Glutamatergic neuron (in vitro differentiated cells): ENCODE measurements at regions not wholly inside any gene's neighbourhood (a gene's known extent, or its start where the extent isn't known, plus 50 kb on each side); places are given as distances from the start of the nearest gene placed in this dataset.

ENCODE experiments used
- DNase-seq: peaks from one replicate; pipeline ENCODE4 v3.0.0; 2022
- H3K27ac Mint-ChIP-seq: one replicate; pipeline ENCODE4 v1.8.0; 2020; ENCODE audit warnings: mild to moderate bottlenecking, mixed read lengths, inconsistent platforms; ENCODE audit not compliant: unreplicated experiment
- H3K27me3 Mint-ChIP-seq: one replicate; pipeline ENCODE4 v1.8.0; 2020; ENCODE audit warnings: mild to moderate bottlenecking, moderate library complexity, mixed read lengths, inconsistent platforms; ENCODE audit not compliant: unreplicated experiment
- H3K36me3 Mint-ChIP-seq: one replicate; pipeline ENCODE4 v1.8.0; 2020; ENCODE audit warnings: mild to moderate bottlenecking, mixed read lengths, inconsistent platforms; ENCODE audit not compliant: unreplicated experiment
- H3K4me1 Mint-ChIP-seq: one replicate; pipeline ENCODE4 v1.8.0; 2020; ENCODE audit warnings: mild to moderate bottlenecking, low read depth, mixed read lengths, inconsistent platforms; ENCODE audit not compliant: unreplicated experiment
- H3K4me3 Mint-ChIP-seq: one replicate; pipeline ENCODE4 v1.8.0; 2020; ENCODE audit warnings: mild to moderate bottlenecking, mixed read lengths, inconsistent platforms; ENCODE audit not compliant: unreplicated experiment
- H3K9me3 Mint-ChIP-seq: one replicate; pipeline ENCODE4 v1.8.0; 2020; ENCODE audit warnings: mild to moderate bottlenecking, moderate library complexity, mixed read lengths, inconsistent platforms; ENCODE audit not compliant: unreplicated experiment
- CTCF ChIP-seq: fragments of 200-600 bp; sonication (generic); IDR thresholded peaks from one replicate; pipeline ENCODE4 v1.5.0; 2021; ENCODE audit not compliant: partially characterized antibody, unreplicated experiment

DNA sequence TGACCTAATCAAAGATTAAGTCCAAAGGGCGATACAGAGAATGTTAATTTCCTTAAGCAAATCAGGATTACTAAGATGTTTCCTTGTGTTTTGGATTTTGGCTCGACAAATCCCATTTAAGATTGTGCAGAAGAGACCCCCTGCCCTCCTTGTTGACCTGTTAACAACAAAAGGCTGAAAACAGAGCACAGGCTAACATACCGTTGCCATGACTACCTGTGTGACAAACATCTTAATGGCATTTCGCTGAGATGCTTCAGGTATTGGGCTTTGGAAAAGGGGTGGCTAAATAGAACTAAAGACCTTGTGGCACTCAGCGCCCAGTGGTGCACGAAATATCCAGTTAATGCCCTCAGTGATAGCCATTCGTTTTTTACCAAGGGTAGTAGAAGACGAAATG, 1532.3 kb upstream of the TMEM132C start:
- H3K9me3 Mint-ChIP-seq: peaks cover 2% of the 10 kb centered on the region
- H3K27ac Mint-ChIP-seq: no peak overlapping the region
- no peaks in the 10 kb centered on the region for H3K27me3 Mint-ChIP-seq
- no peak for TF ChIP-seq CTCF
- H3K36me3 Mint-ChIP-seq: peaks cover 7% of the 10 kb centered on the region
- DNase-seq: no peak
- no peak overlapping the region for H3K4me3 Mint-ChIP-seq
- no peaks in the 10 kb centered on the region for H3K4me1 Mint-ChIP-seq

DNA sequence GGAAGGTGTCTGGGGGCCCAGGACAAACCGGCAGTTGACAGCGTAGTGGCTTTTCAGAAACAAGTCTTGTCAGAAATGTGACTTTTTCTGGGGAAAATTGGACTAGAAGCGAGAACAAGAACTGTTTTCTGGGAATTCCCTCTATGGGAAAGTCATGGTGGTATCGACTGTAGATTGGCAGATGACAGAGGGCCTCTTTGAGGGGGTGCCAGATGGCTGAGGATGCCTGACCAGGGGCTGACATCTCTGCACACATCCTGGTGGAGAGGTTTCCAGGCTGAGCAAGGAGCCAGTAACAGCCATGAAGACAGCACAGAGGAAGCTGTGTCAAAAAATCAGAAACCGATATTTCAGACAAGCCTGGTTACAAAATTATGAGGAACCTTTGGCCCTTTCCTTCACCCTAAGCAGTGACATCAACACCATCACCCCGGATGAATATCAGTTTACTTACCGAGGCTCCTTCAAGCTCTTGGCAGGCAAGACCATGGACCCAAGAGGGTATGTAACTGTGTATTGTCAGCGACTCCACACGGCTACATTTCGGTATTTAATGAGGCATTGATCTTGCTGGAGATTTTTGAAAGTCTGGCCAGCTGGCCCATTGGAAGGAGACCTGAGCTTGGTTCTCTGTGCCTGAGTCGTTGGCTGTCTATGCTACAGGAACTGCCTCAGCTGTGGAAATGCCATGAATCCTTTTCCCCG, 1525.3 kb upstream of the TMEM132C start:
- Mint-ChIP-seq H3K4me3 (no peak overlapping the region), H3K36me3 (peaks cover under 1% of the 10 kb centered on the region), H3K9me3 (peaks cover 2% of the 10 kb centered on the region), H3K27me3 (peaks cover 1% of the 10 kb centered on the region), H3K27ac (no peak overlapping the region), H3K4me1 (no peaks in the 10 kb centered on the region)
- no peak for TF ChIP-seq CTCF
- no peak for DNase-seq

DNA sequence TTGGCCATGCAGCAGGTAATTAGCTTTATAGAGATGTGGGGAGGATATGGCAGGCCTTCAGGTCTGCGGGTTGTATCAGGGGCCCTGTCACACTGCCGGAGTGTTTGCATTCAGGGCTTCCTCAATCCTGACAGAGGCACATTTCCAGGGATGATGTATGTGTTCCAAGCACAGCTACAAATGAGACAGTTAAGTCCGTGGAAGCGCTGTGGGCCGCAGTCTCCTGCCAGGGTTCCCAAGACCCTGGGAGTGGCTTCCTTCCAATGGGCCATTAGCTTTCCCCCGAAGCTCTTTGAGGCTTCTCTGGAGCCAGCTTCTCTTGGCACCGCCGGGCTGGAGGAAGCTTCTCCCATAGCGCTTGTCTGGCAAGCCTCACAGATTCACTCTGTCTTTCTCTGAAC, 1524.7 kb upstream of the TMEM132C start:
- H3K27me3 Mint-ChIP-seq: peaks cover 1% of the 10 kb centered on the region
- no peaks in the 10 kb centered on the region for H3K4me1 Mint-ChIP-seq
- H3K36me3 Mint-ChIP-seq: no peaks in the 10 kb centered on the region
- no peak overlapping the region for H3K27ac Mint-ChIP-seq
- peaks cover 2% of the 10 kb centered on the region for H3K9me3 Mint-ChIP-seq
- no peak for TF ChIP-seq CTCF
- no peak for DNase-seq
- H3K4me3 Mint-ChIP-seq: no peak overlapping the region

DNA sequence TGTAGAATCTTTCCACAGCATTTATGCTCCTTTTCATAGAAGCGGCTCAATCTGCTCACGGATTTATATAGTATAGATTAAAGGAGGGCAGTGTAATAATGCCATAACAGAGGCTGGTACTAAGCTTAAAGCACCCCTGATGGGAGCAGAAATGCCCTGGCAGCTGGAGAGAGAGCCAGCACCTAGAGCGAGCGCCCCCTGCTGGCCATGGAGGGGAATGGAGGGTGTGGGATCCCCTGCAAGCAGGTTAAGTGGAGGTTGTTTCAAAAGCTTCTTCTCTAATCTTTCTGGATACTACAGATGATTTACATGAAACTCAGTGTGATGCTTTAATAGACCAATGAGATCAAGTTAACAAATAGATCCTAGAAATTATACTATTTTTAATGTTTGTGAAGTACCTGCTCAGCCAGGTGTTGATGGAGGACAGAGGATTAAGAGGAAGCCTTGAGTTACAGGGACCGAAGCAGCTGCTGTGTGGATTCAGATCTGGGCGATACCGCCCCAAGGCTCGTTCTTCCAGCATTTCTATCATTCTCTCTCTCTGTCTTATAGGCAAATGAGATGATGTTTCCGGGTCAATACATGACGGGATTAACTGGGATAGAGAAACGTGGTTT, 1519.3 kb upstream of the TMEM132C start:
- Mint-ChIP-seq H3K27me3 (peaks cover 1% of the 10 kb centered on the region), H3K4me1 (no peaks in the 10 kb centered on the region), H3K36me3 (no peaks in the 10 kb centered on the region), H3K4me3 (no peak overlapping the region), H3K9me3 (no peaks in the 10 kb centered on the region), H3K27ac (no peak overlapping the region)
- TF ChIP-seq CTCF: peak; percentile 90
- peak; percentile 54 for DNase-seq

GRCh38 chr12:126752021-126752420, 1514.9 kb upstream of the TMEM132C start:
- no peak for TF ChIP-seq CTCF
- Mint-ChIP-seq H3K27ac (no peak overlapping the region), H3K4me1 (peaks cover 4% of the 10 kb centered on the region), H3K27me3 (no peaks in the 10 kb centered on the region), H3K9me3 (no peaks in the 10 kb centered on the region), H3K36me3 (no peaks in the 10 kb centered on the region), H3K4me3 (no peak overlapping the region)
- no peak for DNase-seq
